ENCODE measurements at regions not wholly inside any gene's neighbourhood (a gene's known extent, or its start where the extent isn't known, plus 50 kb on each side); places are given as distances from the start of the nearest gene placed in this dataset.
"Not testable (repeated sequence)": the region's sequence is repeated elsewhere in the genome, so short reads cannot be mapped to it uniquely, and the experiment has no call there.

DNA sequence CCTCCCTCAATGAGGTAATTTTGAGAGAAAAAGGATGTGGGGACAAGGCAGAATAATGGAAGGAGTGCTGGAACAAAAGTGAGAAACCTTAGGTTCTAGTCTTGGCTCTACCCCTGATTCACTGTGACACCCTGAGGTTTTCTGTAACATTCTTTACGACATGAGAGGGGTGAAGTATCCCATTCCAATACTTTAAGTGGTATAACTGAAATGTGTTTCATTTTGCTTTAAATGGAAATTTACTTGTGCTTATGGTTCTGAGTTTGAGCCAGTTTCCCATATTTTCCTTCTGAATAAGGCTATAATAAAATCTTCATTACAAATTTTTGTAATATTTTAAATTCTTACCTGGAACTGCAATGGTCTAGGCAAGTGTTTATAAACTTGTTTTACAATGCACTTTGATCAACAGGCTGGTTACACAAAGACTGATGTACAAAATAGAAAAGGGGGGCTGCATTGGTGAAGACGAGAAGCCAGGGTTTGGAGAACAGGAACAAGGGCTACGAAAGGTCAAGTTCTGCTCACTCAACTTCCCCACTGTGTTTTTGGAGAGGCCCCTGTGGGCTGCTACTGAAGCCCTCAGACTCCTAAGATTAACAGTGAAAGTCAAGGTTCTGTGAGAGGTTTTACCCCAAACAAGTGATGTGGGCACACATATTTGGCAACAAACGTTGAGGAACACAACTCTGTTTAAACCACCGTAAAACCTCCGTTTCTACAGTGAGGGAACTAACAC, 171.9 kb upstream of the ELL2 start:
- DNase-seq (ENCODE audit: low spot score) = peak; percentile 15

DNA sequence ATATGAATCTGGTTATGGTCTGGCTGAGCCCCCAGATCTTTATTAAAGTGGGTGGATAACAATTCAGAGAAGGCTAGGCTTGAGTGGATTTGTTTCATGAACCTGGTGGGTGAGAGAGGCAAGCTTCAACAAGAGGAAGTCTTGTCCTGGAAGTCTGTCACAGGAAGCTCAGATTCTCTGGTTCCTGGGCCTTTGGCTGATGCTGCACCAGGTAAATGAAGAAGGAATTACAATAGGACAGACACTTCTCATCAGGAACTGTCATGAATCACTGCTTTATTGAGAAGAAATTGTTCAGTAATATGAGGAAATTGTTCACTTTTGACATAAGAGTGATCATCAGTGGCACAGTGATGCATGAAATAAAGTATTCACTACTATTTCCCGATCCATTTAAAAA, 167.6 kb upstream of the ELL2 start:
- DNase-seq (ENCODE audit: low spot score) = no peak

DNA sequence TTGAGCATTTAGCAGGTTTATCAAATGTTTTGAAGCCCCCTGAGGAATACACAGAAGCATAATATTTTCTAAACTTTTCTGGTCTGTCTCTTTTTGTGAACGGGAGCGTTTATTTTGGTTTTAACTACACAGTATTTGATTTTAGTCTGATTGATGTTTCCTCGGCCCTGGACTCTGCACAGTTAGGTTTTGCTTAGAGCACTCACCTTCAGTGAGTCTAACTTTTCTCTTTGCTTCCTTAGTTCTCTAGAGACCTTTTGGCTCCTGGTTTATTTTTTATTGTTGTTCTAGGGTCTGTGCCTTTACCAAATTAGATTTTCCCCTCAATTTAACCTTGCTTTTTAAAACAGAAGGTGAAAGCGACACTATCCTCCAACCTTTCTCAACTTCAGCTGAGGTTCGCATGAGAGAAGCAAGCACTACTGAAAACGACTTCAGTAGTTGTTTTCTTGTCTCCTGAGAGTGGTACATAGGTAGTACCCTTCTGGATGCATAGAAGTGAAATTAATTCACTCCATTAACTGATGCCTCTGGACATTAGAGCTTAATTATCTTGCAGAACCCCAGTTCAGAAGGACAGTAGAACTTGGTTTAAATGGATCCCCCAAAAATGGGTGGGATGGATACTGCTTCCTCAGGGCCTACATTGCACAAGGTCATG, 166.7 kb upstream of the ELL2 start:
- no peak for DNase-seq (ENCODE audit: low spot score)

DNA sequence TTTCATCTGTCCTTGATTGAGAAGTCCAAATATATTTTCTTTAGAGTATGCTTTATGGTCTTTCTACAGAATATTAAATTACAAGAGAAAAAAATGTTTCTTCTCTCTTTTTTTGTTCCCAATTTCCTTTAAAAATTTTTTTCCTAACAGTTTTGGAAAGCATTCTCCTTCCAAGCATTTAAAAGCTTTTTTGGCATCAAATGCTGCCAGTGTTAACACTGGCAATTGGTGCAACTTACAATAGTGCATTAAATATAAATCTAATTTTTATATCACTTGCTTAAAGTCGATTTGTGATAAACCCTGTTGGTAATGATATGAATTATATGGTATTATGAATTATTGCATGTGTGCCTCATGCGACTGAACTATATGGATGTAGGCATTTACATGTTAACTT, 165.9 kb upstream of the ELL2 start:
- DNase-seq (ENCODE audit: low spot score) = no peak

DNA sequence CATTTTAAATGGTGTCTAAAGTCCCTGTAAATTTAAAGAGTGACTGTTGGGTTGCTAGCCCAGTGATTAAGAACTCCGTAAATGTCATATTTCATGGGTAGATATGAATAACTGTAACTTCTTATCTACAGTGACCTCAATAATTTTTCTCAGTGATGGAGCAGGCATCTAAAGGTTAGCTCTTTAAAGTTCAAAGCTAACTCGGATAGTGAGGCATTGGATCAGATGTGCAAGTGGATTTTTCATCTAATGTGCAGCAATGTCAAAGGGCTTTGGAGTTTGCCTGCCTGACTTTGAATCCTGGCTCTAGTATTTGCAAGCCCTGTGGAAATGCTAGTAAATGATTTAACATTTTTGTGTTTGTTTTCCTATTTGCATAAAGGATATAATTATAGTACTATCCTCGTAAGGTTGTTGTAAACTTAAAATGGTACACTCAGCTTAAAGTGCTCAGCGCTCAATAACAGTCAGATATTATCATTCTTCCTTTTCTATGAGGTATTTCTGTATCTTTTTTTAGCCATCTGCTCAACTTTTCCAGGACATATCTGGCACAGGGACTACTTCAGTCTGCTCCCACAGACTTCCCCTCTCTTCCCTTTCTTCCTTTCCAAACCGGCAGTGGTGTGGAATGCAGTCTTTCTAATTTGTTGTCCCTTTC, 163.7 kb upstream of the ELL2 start:
- peak; percentile 24 for DNase-seq (ENCODE audit: low spot score)

DNA sequence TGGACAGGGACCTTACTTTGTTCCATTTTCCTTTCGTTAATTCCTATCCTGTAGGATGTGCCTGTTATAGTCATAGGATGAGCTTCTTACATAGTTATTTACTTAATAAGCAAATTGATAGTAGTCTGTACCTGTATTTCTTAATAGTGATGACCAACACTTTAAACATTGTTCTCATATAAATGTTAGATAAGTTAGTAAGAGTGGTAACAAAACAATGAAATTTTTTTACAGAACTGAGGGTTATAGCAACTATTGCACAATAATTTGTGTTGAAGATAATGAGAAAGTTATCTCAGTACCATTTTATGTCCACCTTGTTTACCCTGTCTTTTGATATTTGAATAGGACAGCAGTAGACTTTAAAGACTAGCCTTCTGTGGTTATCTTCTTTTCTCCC, 162.9 kb upstream of the ELL2 start:
- no peak for DNase-seq (ENCODE audit: low spot score)

DNA sequence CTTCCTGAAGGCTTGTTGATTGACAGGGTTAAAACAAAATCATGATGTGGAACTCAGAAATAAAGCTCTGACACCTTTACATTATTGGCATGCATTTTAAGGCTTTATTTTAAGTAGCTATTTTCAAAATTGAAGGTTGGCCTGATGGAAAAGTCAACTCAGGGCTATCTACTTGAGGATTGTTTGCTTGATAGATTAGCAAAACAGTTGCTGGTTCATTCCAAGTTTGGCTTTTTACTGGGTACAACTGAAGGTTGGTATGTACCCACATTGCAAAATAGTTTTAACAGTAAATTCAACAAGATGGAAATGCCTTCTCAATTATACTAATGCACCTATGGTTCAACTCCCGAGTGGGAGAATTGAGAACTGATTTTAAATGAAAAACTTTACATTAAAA, 161.8 kb upstream of the ELL2 start:
- DNase-seq (ENCODE audit: low spot score) = no peak

DNA sequence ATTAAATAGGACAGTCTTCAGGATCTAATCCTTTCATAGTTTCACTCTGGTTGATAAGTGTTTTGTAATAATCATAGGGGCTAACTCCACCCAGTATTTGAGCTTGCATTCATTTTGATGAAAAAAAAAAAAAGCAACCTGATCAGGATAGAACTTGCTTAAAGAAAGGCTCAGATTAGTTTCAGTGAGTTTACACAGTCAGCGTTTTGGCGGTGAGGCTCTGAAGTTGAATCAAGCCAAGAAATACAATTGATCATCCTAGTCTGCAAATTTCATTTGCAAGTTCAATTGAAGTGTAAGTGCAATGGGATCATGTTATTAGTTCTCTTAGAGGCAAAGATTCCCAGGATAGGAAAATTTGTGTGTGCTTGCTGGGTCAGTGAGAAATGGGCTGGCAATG, 159.7 kb upstream of the ELL2 start:
- DNase-seq (ENCODE audit: low spot score) = no peak

DNA sequence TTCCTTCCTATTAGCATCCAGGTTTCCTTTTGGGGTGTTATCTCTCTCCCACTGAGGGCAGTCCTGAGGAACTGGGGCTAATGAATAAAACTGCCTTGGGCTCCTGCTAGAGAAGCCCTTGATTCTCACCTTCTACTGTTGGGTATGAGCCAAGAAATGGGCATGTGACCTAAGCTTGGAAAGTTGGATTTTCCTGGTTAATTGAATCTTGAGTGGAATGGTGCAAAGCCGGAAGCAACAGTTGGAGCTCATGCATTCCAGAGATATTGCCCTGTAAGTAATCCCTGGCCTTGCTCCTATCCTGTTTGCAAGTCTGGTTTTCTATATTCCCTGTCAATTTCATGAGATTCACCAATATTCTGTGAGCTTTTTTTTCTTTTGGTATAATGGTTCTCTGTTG, 158.5 kb upstream of the ELL2 start:
- no peak for DNase-seq (ENCODE audit: low spot score)

DNA sequence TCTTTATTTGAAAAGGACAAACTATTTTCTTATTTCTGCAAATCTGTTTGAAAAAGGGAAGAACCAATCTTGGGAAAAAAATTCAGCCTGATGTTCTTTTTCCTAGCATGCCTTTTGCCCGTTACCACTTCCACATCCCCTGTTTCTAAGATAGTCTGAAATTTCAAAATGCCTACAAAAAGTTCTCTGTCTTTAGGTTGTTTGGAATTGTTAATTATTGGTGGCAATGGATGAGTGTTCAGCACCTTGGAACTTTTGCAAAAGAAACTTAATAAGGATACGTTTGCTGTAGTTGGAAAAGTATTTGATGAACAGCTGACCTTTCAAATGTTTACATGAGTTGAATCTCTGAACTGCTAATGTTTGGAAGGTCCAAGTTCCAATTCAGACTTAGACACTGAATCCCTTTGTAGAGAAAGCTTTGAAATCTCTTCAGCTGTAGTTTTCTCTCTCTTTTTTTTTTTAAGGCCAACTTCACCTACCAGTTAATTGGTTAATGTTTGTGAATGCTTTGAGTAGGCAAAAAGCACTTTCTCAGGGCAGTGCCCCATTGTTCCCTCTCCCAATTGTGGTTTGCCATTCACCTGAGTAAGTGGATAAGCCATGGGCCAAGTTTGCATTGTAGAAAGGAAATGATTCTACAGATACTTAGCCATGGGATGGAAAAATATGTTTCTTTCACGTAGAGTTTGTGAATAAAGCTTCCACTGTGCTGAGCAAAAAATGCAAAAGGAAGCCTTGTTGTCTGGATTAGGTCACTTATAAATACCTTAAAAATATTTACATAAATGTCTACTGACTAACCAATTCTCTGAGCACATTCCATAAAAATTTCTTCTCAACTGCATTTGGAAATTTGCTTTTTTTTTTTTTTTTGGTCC, 156.4 kb upstream of the ELL2 start:
- peak; percentile 45 for DNase-seq (ENCODE audit: low spot score)

DNA sequence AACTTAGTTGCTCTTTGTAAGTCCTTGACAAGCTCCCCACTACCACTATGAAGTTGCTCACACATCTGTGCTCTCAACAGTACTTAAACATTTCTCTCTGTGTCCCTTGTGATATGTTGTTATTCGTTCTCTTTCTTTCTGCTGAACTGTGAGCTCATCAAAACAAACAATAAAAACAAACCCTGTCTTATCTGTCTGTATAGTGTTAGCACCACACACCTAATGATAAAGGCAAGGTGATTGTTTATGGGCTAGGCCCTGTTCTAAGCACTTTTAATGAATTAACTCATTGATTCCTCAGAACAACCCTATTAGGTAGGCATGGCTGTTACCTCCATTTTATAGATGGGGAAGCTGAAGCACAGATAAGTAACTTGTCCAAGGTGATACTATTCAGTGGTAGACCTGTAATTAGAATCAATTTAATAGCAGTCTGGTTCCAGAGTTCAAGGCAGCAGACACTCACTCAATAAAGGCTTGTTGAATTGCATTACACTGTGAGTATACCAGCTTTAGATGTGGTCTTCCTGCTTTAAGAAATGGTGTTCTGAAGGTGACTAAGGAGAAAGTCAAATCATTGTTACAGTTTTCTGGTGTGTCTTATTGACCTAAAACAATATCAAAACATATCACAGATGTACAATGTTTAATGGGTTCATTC, 153.6 kb upstream of the ELL2 start:
- no peak for DNase-seq (ENCODE audit: low spot score)

DNA sequence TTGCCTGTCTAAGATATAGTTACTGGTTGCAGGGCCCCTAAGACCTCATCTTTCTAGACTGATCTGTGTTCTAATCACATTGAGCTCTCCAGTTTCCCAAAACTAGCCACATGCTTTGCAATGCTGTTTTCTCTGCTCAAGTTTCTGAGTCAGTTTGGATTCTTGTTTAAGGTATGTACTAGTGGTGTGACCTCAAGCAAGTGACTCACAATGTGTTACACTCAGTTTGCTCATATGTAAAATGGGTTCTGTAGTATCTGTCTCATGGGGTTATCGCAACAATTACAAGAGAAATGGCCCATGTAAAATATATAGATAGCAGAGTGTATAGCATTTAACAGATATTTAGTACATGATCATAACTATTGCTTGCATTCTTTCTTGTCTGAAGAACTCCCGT, 153.1 kb upstream of the ELL2 start:
- no peak for DNase-seq (ENCODE audit: low spot score)

DNA sequence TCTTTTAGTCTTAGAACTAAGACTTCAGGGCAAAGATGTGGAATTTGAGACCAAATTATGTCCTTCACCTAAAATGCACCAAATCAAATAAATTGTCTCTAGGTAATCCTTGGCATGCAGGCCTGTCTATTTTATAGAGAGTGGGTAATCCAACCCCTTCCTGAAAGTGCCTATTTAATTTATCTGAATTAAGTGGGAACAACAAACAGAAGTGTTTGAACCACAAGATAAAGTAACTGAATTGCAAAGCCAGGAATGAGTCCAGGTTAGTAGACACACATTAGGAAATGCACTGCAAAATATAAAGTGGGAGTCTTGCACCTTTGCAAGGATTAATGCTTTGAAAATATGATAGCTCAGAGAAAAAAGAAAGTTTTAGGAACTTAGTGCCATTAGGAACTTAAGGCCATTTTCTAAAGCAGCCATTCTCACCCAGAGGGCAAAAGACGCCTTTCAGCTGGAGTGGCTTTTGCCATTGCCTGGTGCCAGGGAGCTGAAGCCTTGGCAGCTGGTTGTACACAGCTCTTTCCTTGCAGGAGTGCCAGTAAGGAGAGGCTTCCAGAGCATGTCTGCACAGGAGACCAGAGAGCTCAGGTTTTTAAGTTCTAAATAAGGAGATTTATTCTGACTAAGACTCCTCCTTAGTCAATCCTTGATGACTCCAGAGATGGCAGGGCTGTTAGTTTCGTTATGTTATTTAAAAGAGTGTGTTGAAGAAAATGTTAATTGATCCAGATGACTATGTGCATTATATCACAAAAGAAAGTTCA, 151.7 kb upstream of the ELL2 start:
- DNase-seq (ENCODE audit: low spot score) = no peak

DNA sequence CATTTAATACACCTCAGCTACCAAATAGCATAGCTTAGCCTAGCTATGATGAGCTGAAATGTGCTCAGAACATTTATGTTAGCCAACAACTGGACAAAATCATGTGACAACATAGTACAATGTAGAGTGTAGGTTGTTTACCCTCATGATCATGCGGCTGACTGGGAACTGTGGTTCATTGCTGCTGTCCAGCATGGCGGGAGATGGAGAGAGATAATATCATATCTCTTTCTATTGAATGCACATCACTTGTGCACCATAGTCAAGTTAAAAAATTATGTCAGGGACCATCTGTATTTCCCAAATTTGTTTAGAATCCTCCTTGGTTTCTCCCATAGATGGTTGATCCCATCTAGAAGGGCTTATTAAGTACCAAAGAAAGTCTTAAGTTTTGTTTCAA, 151.1 kb upstream of the ELL2 start:
- DNase-seq (ENCODE audit: low spot score) = no peak

DNA sequence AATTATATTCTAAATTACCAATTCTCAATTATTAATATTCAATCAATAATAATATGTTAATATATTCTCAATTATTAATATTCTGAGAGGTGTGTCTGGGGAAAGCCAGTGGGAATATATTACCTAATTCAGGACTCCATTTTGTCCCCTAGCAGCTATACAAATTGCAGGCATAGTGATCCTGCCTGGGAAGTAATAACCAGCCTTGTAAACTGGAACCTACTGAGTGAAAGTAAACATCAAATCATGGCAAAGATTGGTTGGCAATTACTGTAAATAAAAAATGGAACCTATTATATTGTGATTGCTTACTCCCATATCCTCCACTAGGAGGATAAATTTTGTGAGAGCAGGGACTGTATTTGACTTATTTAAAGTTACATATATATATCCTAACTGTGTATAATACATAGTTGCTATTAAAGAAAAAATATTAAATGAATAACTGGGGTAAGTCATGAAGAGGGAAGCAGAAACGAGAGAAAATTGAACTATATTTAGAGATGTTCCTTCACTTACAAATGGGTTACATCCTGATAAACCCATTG, 150.5 kb upstream of the ELL2 start:
- no peak for DNase-seq (ENCODE audit: low spot score)

DNA sequence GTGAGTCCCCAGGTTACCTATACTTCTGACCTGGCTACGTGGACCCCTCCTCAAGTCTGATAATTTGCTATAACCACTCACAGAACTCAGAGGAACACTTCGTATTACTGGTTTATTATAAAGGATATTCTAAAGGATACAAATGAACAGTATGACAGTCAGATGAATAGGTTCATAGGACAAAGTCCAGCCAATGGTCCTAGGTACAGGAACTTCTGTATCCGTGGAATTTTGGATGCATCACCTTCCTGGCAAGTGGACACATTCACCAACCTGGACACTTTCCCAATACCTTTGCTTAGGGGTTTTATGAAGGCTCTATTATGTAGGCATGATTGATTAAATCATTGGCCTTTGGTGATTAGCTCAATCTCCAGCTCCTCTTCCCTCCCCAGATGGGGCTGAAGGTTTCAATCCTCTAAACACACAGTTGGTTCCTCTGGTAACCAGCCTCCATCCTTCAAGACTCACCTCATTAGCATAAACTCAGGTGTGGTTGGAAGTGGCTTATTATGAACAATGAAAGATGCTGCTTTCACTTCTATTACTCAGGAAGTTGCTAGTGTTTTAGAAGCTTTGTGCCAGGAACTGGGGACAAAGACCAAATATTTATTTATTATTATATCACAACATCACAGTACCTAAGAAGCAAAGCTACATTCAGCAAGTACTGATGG, 149.6 kb upstream of the ELL2 start:
- DNase-seq (ENCODE audit: low spot score) = no peak

DNA sequence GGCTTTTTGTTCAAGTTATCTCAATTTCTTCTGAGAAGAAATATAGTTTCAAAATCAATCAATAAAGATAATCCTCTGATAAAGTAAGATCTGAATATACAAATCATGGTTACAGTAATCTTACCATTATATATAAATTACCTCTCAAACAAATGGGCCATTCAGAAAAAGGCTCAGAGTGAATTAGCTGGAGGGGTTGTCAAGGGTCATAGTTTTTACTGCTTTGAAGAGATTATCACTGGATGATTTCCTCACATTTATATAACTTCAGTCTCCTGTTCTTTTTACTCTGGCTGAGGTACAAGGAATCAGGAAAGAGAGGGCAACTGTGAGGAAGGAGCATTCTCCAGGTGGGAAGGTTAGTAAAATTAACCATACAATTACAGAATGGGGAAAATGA, 148.6 kb upstream of the ELL2 start:
- DNase-seq (ENCODE audit: low spot score) = no peak

DNA sequence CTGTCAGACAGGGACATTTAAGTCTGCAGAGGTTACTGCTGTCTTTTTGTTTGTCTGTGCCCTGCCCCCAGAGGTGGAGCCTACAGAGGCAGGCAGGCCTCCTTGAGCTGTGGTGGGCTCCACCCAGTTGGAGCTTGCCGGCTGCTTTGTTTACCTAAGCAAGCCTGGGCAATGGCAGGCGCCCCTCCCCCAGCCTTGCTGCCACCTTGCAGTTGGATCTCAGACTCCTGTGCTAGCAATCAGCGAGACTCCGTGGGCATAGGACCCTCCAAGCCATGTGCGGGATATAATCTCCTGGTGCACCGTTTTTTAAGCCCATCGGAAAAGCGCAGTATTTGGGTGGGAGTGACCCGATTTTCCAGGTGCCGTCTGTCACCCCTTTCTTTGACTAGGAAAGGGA, 147.0 kb upstream of the ELL2 start:
- DNase-seq (ENCODE audit: low spot score) = not testable (repeated sequence)

DNA sequence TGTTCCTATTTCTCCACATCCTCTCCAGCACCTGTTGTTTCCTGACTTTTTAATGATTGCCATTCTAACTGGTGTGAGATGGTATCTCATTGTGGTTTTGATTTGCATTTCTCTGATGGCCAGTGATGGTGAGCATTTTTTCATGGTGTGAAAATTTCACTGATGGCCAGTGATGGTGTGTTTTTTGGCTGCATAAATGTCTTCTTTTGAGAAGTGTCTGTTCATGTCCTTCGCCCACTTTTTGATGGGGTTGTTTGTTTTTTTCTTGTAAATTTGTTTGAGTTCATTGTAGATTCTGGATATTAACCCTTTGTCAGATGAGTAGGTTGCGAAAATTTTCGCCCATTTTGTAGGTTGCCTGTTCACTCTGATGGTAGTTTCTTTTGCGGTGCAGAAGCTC, 142.2 kb upstream of the ELL2 start:
- not testable (repeated sequence) for DNase-seq (ENCODE audit: low spot score)

DNA sequence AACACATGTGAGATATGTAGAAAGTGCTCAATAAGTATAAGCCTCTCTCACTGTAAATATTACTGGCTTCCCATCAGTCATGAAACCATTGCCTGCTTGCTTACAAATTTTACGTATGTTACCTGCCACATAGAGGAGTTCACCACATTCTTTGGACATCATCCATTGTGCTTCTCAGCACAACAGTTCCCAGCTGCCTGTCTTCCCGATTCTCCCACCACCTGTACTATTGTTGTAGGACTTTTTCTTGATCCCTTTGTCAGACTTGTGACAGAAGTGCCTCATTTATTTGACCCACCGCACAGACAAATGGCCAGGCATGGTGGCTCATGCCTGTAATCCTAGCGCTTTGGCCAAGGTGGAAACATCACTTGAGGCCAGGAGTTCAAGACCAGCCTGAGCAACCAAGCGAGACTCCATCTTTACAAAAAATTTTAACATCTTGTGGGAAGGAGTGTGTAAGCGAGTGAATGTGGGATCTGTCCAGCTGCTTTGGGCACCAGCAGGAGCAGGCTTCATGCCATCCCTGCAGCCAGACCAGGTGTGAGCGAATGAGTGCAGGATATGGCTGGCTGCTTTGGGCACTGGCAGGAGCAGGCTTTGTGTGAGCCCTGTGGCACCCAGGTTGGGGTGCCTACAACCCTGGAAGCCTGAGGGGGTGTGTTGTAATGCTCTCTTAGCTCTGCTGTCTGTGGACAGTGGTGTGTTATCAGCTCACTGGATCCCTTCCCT, 139.9 kb upstream of the ELL2 start:
- no peak for DNase-seq (ENCODE audit: low spot score)

Data from GM03348 (cell line).